GM18499 (cell line): ENCODE measurements at regions not wholly inside any gene's neighbourhood (a gene's known extent, or its start where the extent isn't known, plus 50 kb on each side); places are given as distances from the start of the nearest gene placed in this dataset.

ENCODE experiments used
- ATAC-seq: cut with Tn5 transposase; IDR thresholded peaks from one replicate; pipeline ENCODE4 v1.9.1; 2021; ENCODE audit warnings: moderate number of reproducible peaks; ENCODE audit not compliant: insufficient read depth, unreplicated experiment

DNA sequence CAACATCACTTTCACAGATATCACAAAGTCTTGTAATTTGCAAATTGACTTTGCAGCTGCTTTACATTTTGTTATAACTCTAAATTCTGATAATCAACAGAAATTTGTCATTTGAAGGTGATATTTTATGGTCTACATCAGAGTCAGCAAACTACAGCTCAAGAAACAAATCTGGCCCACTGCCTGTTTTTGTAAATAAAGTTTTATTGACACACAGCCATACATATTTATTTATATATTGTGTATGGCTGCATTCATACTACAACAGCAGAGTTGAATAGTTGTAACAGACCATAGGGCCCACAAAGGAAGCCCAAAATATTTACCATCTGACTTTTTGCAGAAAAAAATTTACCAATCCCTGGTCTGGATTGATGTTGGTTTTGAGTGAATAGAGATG, 87.0 kb upstream of the GRIA1 start:
- ATAC-seq, result no peak

DNA sequence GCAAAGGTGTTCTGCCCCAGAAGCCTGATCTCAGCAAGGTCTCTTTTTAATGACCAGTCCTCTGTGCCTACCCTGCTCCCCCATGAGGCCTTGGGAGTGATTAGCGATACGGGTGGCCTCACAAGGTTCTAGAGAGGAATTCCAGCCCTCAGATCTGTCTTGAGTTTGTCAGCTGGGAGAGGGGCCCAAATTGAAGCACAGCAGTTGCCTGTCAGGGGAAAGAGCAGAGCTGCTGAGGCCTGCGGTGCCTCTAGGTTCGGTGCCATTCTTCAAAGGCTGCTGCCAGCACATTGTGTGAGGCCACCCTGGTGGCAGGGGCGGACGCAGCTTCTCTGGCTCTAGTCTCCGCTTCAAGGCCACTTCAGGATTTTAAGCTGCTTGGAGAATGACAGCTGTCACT, 85.7 kb upstream of the GRIA1 start:
- no peak for ATAC-seq

DNA sequence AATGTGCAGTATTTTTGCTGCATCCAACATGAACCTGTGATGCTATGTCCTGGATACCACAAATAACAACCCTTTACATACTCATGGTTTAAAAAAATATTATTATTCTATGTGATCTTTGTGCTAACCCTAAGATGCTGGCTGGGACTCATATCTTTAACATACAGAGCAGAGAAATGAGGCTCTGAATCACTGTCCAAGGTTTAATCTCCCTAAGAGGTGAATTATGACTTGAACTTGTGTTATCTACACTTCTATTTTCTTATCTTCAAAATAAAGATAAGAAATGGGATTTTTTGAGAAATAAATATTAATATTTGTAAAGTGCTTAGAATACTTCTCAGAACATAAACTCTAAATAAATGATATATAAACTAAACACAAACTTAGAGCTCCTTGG, 68.8 kb upstream of the GRIA1 start:
- ATAC-seq, result no peak

DNA sequence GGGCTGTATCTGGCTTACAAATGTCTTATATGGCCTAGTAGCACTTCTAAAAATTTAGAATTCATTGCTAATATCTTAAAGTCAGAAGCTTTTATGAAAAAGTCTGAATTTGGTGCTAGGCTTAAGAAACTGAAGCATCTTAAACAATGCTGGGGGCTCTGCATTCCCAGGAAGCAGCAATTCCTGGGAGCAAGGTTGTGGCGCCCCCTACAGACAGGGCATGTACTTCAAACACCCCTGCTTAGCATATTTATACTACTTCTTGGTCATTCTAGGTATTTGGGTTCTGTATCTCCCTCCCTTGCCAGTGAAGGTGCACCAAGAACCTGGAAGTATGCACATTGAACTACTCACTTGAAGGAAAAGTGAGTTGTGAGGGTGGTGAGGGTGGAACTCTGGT, 64.6 kb upstream of the GRIA1 start:
- ATAC-seq, result no peak

DNA sequence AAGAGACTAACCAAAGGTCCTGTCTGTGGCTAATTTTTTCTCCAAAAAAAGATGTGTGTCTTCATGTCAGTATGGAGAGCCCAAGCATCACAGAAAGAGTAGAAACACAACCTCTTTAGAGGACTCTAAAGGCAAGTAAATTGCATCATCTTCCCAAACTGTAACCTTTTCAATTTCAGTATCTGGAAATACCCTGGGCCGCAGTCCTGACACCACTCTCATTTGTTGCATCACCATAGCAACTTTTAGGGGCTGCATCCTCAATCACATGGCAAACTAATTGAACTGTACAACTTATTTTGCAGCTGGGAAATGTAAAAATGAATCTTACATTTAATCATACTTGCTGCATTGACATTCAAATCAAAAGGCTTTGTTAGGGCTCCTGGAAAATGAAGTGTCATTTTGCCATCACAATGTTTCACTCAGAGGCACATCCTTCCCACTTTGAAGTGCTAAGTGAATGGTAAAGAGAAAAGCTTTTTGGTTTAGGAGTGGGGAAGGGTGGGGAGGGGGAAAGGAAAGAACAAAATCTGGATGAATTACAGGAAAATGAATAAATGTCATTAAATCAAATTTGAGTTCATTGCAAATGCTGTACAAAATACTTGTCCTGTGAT, 60.6 kb upstream of the GRIA1 start:
- ATAC-seq, result peak; percentile 77

DNA sequence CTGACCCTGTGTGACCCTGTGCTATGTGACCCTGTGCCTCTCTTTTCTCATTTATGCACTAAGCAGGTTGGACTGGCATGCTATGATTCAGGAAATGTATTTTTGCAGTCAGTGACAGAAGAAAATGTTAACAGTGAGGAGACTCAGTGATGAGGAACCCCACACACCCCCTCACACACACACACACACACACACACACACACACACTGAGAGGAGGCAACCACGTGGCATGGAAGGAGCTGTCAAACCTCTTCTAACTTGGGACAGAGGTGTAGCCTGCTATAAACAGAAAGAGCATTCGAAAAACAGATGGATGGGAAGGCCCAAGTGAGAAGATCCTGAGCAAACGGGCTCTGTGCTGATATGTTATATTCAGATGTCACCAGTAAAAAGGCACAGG, 57.9 kb upstream of the GRIA1 start:
- ATAC-seq, result no peak

DNA sequence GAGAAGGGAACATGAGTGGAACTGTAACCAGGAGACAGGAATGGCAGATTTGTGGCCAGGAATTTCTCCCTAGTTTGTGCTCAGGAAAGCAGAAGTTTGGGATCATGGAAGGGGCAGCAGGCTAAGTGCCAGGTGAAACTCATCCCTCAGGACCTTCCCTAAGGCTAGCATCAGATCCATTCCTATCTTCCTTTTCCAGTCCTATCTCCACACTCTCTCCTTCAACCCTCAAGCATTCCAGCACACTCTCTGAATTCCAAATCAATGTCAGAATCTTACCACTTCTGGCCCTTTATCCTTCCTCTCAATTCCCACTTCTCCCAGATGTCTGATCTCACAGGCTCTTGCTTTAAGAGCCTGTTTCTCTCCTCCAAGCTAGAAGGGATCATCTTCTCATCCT, 53.2 kb upstream of the GRIA1 start:
- no peak for ATAC-seq

DNA sequence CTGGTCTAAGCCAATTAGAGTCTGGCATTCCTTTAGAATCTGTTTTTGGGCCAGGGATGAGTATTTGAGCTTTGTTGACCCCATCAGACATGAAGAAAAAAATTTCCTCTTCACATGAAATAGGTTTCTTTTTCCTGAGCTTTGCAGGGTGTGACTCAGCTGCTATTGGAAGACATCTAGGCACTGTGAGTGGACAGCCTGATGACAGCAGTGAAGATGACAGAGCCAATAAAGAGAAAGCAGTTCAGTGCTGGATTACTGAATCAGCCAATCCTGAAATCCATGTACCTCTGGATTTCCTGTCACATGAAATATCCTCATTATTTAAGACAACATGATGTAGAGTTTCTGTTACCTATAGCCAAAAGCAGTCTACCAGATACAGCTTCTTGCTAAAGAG, 51.3 kb upstream of the GRIA1 start:
- no peak for ATAC-seq
